ENCODE measurements at regions not wholly inside any gene's neighbourhood (a gene's known extent, or its start where the extent isn't known, plus 50 kb on each side); places are given as distances from the start of the nearest gene placed in this dataset.
"Not testable (repeated sequence)": the region's sequence is repeated elsewhere in the genome, so short reads cannot be mapped to it uniquely, and the experiment has no call there.

DNA sequence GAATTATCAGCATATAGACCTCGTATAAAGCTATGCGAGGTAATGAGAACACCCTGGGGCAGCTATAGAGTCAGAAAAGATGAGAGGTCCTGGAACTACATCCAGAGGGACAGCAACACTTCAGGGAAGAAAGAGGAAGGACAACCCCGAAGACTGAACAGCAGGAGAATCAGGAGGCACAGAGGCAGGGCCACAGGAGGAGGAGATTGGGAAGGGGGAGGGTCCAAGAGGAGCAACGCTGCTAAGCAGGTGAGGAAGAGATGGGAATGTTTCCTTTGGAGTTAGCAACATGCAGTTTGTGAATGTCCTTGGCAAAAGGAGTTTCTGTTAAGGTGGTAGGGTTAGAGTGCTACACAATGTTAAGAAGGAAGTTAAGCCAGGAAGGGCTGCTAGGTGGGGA, 79.5 kb upstream of the OLIG3 start:
- TF ChIP-seq, protein P1, sequence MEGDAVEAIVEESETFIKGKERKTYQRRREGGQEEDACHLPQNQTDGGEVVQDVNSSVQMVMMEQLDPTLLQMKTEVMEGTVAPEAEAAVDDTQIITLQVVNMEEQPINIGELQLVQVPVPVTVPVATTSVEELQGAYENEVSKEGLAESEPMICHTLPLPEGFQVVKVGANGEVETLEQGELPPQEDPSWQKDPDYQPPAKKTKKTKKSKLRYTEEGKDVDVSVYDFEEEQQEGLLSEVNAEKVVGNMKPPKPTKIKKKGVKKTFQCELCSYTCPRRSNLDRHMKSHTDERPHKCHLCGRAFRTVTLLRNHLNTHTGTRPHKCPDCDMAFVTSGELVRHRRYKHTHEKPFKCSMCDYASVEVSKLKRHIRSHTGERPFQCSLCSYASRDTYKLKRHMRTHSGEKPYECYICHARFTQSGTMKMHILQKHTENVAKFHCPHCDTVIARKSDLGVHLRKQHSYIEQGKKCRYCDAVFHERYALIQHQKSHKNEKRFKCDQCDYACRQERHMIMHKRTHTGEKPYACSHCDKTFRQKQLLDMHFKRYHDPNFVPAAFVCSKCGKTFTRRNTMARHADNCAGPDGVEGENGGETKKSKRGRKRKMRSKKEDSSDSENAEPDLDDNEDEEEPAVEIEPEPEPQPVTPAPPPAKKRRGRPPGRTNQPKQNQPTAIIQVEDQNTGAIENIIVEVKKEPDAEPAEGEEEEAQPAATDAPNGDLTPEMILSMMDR (conservative IDR thresholded peaks at IDR 0.05), result no peak
- H3K9me3 Mint-ChIP-seq, result no peaks in the 10 kb centered on the region
- H3K4me1 Mint-ChIP-seq (ENCODE audit: unreplicated experiment), result peaks cover 7% of the 10 kb centered on the region
- no peaks in the 10 kb centered on the region for H3K36me3 Mint-ChIP-seq
- H3K4me3 Mint-ChIP-seq, result no peak overlapping the region
- H3K27me3 Mint-ChIP-seq, result peaks cover 22% of the 10 kb centered on the region
- no peak overlapping the region for H3K27ac Mint-ChIP-seq
- no peak for DNase-seq (ENCODE audit: extremely low spot score, unreplicated experiment)

DNA sequence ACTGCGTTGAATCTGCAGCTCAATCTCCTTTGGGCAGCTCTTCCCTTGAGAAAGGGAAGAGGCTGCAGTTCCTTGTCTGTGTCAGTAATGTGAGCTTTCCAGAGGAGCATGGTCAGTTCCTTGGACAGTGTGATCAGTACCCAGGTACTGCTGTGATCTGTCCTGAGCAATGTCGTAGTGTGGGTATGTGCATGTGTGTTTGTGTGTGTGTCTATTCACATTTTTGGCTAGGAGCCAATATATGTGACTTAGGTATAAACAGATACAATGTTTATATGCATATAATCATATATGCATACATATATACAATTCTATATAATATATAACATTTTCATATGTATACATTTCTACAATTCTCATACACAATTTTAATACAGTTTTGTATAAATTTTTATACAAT, 85.4 kb upstream of the OLIG3 start:
- Mint-ChIP-seq H3K27me3 (peaks cover under 1% of the 10 kb centered on the region), H3K4me3 (no peak overlapping the region)

GRCh38 chr6:137581019-137581707, 87.0 kb upstream of the OLIG3 start:
- Mint-ChIP-seq H3K27ac (no peak overlapping the region), H3K27me3 (no peaks in the 10 kb centered on the region), H3K9me3 (no peaks in the 10 kb centered on the region), H3K4me1 (ENCODE audit: unreplicated experiment) (no peaks in the 10 kb centered on the region), H3K4me3 (no peak overlapping the region), H3K36me3 (no peaks in the 10 kb centered on the region)
- no peak for DNase-seq (ENCODE audit: extremely low spot score, unreplicated experiment)
- TF ChIP-seq, protein P1 (conservative IDR thresholded peaks at IDR 0.05), result no peak

More for the DNA sequence above, 85.4 kb upstream of the OLIG3 start:
- TF ChIP-seq, protein P1 (conservative IDR thresholded peaks at IDR 0.05), result no peak
- Mint-ChIP-seq H3K4me1 (ENCODE audit: unreplicated experiment) (no peaks in the 10 kb centered on the region), H3K9me3 (no peaks in the 10 kb centered on the region), H3K27ac (no peak overlapping the region), H3K36me3 (no peaks in the 10 kb centered on the region)
- no peak for DNase-seq (ENCODE audit: extremely low spot score, unreplicated experiment)

GRCh38 chr6:137583519-137583918, 89.3 kb upstream of the OLIG3 start:
- not testable (repeated sequence) for H3K27me3 Mint-ChIP-seq; H3K27ac Mint-ChIP-seq; DNase-seq (ENCODE audit: extremely low spot score, unreplicated experiment)

DNA sequence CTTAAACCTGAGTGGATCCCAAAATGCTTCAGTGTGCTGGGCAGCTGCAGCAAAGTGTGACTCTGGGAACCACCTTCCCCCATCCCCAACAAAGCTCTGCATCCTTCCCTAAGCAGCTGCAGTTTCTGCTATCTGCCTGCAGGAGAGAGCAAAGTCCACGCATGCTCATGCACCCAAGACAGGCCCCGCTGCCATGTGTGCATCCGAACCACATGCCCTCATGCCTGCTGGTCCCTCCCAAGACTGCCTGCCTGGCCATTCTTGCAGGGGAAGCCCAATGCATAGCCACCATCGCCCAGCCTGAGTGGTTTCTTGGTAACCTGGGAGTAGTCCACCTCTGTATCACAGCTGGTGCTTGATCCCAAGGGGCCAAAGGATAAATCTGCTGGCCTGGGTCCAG, 94.3 kb upstream of the OLIG3 start:
- no peaks in the 10 kb centered on the region for H3K4me1 Mint-ChIP-seq (ENCODE audit: unreplicated experiment)
- no peaks in the 10 kb centered on the region for H3K36me3 Mint-ChIP-seq
- H3K9me3 Mint-ChIP-seq, result peaks cover 5% of the 10 kb centered on the region
- no peak overlapping the region for H3K27ac Mint-ChIP-seq
- H3K27me3 Mint-ChIP-seq, result no peaks in the 10 kb centered on the region
- no peak for DNase-seq (ENCODE audit: extremely low spot score, unreplicated experiment)
- TF ChIP-seq, protein P1 (conservative IDR thresholded peaks at IDR 0.05), result no peak
- no peak overlapping the region for H3K4me3 Mint-ChIP-seq

More at GRCh38 chr6:137583519-137583918, 89.3 kb upstream of the OLIG3 start:
- H3K9me3 Mint-ChIP-seq; H3K4me1 Mint-ChIP-seq (ENCODE audit: unreplicated experiment); H3K36me3 Mint-ChIP-seq; H3K4me3 Mint-ChIP-seq: not testable (repeated sequence)

DNA sequence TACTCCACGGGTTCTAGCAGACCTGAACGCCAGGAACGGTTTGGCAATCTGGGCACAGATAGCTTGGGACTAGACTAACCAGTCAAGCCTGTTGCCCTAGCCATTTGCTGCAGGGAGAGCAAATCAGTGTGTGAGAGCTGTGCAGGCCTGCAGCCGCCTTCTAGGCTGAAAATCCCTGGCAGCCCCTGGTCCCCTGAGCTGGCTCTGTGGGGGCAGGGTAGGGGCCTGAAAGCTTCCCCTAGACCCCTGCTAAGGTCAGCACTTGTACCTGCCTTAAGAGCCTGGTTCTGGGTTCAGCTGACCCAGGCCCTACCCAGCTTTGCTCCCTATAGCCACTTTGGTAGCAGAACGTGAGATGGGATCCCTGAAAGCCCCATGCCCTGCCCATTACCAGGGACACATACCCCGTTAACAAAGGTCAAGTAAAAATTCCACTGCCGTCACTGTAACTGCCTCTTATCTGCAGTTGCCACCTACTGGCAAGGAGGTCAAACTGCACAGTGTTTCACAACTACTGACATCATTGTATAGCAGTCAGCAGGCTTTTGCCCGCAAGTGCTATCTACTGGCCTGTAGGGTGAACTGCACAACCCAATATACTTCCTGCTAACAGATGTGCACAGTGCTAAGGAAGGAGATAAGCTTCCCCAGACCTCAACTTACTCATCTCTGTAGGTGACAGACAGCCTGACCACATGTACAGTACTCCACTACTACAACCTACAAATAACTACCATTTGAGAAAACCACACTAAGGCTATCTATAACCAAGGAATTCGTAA, 95.1 kb upstream of the OLIG3 start:
- DNase-seq (ENCODE audit: extremely low spot score, unreplicated experiment), result no peak
- Mint-ChIP-seq H3K27ac (peak overlapping the region; percentile 42), H3K4me3 (no peak overlapping the region)

More for the DNA sequence above, 95.1 kb upstream of the OLIG3 start:
- Mint-ChIP-seq H3K27me3 (no peaks in the 10 kb centered on the region), H3K9me3 (peaks cover 7% of the 10 kb centered on the region), H3K36me3 (no peaks in the 10 kb centered on the region), H3K4me1 (ENCODE audit: unreplicated experiment) (no peaks in the 10 kb centered on the region)
- TF ChIP-seq, protein P1 (conservative IDR thresholded peaks at IDR 0.05), result peak; percentile 64

Measured in type B pancreatic cell (in vitro differentiated cells).